ENCODE measurements at regions not wholly inside any gene's neighbourhood (a gene's known extent, or its start where the extent isn't known, plus 50 kb on each side); places are given as distances from the start of the nearest gene placed in this dataset.

- no peak for DNase-seq
These were observed 177.8 kb downstream of the ACKR3 start for GRCh38 chr2:236747426-236747825.

DNA sequence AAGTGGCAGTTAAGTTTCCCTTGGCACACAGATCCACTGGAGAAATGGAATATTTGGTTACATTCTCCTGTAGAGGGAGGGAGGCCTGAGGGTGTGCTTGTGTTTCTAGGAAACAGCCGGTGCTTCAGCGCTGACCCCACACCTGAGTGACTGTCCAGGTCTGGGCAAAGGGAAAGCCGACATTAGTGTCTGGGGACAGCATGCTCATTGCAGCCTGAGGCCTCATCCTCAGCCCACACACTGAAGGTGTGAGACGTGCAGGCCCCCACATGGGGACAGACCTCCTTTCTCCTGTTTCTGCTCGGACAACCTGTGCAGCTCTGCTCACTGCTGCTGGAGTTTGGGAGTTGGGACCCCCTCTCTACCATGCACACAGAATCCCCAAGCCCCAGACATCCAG is 178.3 kb downstream of the ACKR3 start:
- DNase-seq: no peak

- DNase-seq: no peak
These were observed 178.8 kb downstream of the ACKR3 start for GRCh38 chr2:236748385-236748784.

DNA sequence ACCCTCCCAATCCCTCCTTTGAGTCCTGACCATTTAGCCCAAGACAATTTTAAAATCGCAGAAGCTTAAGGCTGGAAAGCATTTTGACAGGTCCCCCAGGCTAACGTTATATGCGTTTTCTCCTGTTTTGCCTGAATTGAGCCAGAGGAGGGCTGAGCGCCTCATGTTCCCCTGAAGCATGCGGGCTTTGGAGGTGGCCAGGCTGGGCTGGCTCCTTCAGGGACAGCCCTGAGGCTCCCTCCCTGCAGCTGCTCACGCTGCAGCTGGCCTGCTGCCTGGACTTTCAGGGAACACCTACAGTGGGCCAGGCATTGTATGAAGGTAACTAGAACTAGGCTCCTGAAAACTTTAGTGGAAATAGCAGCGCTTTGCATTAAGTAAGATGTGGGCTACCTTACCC is 179.2 kb downstream of the ACKR3 start:
- DNase-seq: no peak

GRCh38 chr2:236749346-236749745 is 179.7 kb downstream of the ACKR3 start:
- no peak for DNase-seq

DNA sequence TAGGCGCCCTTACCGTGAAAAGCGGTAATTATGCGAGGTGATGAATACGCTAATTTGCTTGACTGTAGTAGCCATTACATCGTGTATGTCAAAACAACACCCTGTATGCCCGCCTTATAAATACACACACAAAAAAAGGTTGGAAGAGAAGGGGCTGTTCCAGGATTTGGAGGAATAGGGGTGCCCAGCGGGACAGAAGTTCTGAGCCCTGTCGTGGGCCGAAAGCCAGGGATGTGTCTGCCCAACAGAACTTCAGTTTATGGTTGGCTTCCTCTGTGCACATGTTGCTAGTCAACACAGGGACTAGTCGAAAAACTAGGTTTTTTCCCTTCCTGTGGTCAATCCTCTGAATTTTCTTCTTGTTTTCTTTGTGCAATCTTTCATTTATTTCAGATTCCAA is 182.5 kb downstream of the ACKR3 start:
- DNase-seq: no peak

DNA sequence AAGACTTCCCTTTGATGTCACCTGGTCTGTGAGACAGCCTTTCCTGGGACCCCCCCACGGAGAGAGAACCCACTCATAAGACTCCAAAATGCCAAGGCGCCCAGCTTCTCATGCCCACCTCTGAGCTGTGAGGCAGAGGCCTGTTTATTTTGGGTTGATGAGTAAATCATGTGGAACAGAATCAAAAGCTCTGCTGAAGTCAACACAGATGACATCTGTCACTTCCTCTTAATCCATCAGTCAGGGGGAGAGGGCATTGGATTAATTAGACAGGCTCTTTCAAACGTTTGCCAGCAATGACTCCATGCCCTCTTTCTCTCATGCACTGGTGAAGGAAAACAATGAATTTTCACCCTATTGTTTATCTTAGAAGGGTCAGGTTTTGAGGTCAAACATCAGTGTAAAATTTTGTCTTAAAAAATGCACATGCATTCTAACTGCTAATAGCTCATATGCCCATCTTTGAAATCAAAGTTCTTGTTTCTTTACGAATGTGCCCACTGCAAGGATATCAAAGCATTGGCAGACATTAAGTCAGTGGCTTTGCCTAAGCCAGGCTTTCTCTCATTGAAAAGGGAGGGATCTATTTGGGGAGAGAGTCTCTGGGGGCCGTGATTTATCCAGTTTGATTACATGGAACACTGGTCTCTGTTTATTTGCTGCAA is 184.1 kb downstream of the ACKR3 start:
- no peak for DNase-seq

- DNase-seq: no peak
These were observed 184.8 kb downstream of the ACKR3 start for GRCh38 chr2:236754271-236754944.

GRCh38 chr2:236755278-236755840 is 185.7 kb downstream of the ACKR3 start:
- no peak for DNase-seq

- DNase-seq: no peak
These were observed 188.8 kb downstream of the ACKR3 start for GRCh38 chr2:236758406-236758805.

DNA sequence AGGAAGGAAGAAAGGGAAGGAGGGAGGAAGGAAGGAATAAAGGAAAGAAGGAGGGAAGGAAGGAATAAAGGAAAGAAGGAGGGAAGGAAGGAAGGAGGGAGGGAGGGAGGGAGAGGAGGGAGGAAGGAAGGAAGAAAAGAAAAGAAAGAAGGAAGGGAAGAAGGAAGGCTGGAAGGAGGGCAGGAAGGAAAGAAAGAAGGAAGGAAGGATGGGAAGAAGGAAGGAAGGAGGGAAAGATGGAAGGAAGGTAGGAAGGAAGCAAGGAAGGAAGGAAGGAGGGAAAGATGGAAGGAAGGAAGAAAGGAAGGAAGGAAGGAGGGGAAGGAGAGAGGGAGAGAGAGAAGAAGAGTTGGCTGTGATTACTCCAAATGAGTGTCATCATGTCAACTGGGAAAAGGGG is 190.6 kb downstream of the ACKR3 start:
- DNase-seq: no peak

- no peak for DNase-seq
These were observed 191.7 kb downstream of the ACKR3 start for GRCh38 chr2:236761358-236761757.

- DNase-seq: no peak
These were observed 193.0 kb downstream of the ACKR3 start for GRCh38 chr2:236762628-236763027.

DNA sequence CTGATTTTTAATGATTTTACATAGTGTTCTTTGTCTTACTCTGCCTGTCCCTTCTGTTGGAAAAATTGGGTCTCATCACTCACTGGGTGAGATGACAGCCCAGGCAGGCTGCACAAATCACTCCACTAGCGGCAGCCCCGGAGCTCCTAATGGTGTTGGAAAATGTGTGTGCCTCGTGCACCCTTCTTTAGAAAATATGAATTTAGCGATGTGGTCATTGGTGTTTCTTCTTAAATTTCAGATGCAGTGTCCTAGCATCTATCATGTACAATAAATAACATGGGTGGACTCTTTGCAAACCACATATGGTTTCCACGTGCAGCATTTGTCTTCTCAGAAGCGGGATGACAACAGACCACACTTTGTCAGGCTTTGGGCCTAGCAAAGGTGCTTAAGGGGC is 194.2 kb downstream of the ACKR3 start:
- no peak for DNase-seq

DNA sequence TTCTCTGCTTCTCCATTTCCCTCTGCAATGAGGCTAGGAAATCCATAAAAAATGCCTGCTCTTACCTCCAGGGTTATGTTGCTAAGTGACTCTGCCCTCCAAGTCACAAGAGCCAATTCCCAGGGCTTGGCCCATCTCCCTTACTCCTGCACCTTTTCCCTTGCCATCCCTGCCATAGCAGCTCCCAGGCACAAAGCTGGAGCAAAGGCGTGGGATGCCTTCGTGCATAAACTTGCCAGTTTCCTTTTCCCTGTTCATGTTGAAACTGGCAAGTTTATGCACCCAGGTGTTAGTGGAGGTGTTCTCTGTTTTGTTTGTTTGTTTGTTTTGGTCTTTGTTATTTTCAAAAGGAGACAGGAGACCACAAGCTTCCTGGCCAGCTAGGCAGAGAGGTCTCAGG is 195.1 kb downstream of the ACKR3 start:
- no peak for DNase-seq

GRCh38 chr2:236765478-236765877 is 195.9 kb downstream of the ACKR3 start:
- DNase-seq: no peak

GRCh38 chr2:236766850-236767249 is 197.2 kb downstream of the ACKR3 start:
- no peak for DNase-seq

DNA sequence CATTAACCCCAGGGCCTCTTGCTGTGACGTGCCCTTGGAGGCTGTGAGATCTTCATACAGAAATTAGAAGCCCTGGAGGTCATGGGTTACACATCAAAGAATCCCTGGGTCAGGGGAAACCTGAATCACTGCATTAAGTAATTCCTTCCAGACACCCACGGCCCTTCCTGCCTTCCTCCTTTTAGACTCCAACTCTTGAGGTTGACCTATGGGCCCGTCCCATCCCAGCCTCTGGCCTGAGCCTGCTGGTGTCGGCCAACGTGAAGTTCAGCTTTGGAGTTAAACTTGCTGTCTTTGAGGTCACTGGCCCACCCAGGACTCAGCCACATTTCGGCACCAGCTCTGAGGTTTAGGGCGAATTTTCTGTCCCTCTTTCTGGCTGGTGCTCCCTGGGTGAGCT is 198.3 kb downstream of the ACKR3 start:
- no peak for DNase-seq

GRCh38 chr2:236768393-236769140 is 198.9 kb downstream of the ACKR3 start:
- no peak for DNase-seq

DNA sequence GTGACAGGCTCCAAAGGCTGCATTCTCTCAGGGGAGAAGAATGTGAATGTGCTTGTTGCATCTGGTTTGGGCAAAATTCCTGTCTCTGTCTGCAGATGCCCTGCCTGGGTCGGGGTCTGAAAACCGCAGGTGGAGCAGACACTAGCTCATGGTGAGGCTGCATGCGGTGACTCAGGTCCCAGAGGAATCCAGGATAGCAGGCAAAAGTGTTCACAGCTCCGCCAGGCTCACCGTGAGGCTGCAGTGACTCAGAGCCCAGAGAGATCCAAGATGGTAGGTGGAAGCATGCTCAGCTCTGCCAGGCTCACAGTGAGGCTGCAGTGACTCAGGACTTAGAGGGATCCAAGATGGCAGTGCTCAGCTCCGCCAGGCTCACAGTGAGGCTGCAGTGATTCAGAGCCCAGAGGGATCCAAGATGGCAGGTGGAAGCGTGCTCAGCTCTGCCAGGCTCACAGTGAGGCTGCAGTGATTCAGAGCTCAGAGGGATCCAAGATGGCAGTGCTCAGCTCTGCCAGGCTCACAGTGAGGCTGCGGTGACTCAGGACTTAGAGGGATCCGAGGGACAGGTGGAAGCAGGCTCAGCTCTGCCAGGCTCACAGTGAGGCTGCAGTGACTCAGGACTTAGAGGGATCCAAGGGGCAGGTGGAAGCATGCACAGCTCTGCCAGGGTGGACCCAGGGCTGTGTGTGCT is 200.5 kb downstream of the ACKR3 start:
- DNase-seq: no peak

DNA sequence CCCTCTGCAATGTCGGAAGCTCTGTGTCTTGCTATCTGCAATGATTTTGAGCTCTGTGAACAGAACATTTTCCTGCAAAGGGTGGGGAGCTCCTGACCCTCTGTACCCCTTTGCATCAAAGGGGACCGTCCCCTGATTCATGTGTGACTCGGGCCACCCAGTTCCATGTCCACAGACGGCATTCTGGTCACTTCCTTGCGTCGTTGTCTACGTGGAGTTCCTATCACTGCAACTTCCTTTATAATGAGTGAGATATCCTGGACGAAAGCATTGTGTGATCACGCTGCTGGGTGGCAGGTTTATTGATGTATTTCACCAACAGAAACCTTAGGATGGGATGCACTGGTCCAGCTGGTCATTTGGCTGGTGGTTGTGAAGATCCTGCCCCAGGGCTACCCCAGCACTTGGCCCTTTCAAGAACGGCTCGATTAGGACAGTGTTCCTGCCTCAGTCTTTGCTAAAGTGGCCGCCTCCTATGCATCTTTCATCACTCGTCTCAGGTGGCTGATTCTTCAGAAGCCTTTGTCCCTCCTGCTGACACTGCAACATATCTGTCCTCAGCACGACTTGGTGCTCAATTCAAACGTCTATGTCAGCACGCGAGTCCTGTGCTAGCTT is 202.7 kb downstream of the ACKR3 start:
- no peak for DNase-seq

DNA sequence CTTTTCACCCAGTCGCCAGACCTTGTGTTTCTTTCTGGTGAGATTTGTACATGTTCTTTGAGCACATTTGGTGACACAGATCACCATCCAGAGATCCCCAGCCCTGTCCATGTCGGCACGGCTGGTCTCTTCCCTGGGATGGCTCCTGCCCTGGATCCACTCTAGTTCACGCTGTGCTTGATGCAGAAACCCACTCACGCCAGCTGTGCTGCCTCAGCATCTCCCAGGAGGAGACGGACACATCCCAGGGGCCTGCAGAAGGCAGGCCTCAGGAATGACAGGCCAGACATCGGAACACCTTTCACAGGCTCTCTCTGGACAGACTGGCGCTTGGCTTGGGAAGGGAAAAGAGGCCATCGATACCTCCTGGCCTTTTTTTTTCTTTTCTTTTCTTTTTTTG is 203.6 kb downstream of the ACKR3 start:
- DNase-seq: no peak
